ENCODE measurements at regions not wholly inside any gene's neighbourhood (a gene's known extent, or its start where the extent isn't known, plus 50 kb on each side); places are given as distances from the start of the nearest gene placed in this dataset.

GRCh38 chr6:43983191-43983590, 144.1 kb downstream of the MRPL14 start:
- Histone ChIP-seq H3K9me2 (replicated peaks; ENCODE audit: insufficient read depth, low read length) (no peaks in the 10 kb centered on the region), H3K36me3 (ENCODE audit: low read length) (no peaks in the 10 kb centered on the region), H3K27ac (ENCODE audit: low read depth, low read length) (no peak overlapping the region), H4K20me1 (ENCODE audit: low read depth, low read length) (no peaks in the 10 kb centered on the region), H3K79me2 (ENCODE audit: insufficient read depth, low read length) (no peaks in the 10 kb centered on the region), H3K9ac (ENCODE audit: low read length) (no peak overlapping the region), H2AFZ (ENCODE audit: low read depth, low read length, severe bottlenecking) (no peak overlapping the region), H3K4me2 (ENCODE audit: low read depth, low read length, poor library complexity, severe bottlenecking) (no peak overlapping the region), H3K27me3 (ENCODE audit: low read length) (no peaks in the 10 kb centered on the region), H3F3A (ENCODE audit: insufficient read depth) (no peaks in the 10 kb centered on the region), H3K9me3 (ENCODE audit: insufficient read depth, low read length) (no peaks in the 10 kb centered on the region), H3K4me3 (ENCODE audit: insufficient read depth, low read length, poor library complexity, severe bottlenecking) (no peak overlapping the region)
- TF ChIP-seq CTCF (IDR thresholded peaks at IDR 0.05; ENCODE audit: insufficient read depth, low read length, poor library complexity, severe bottlenecking) (no peak), EZH2phosphoT487 (conservative IDR thresholded peaks at IDR 0.05; ENCODE audit: low read length) (no peak)

DNA sequence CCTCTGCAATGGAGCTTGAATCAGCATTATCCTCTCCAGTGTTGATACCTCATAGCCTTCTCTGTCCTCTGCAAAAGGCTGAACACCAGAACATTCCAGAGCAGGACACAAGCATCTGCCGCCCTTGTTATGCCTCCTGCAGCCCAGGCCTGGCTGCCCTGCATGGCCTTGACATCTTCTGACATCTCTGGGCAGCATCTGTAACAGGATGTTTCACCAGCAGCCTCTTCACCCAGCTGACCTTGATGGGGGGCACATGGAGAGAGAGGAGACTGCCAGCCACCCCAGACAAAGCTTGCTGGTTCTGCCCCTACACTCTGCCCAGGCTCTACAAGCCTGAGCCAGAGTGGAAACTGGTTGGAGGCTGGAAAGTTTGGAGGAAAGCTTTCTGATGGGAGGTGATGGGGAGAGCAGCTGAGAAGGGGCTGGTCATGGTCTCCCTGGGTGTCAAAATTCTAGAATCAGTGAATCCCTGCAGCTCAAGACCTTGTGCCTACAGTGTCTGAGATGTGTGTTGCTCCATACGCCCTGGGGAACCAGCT, 145.1 kb downstream of the MRPL14 start:
- TF ChIP-seq CTCF (IDR thresholded peaks at IDR 0.05; ENCODE audit: insufficient read depth, low read length, poor library complexity, severe bottlenecking) (no peak), EZH2phosphoT487 (conservative IDR thresholded peaks at IDR 0.05; ENCODE audit: low read length) (no peak)
- H3F3A ChIP-seq (ENCODE audit: insufficient read depth): no peaks in the 10 kb centered on the region
- H2AFZ ChIP-seq (ENCODE audit: low read depth, low read length, severe bottlenecking): no peak overlapping the region
- H3K79me2 ChIP-seq (ENCODE audit: insufficient read depth, low read length): no peaks in the 10 kb centered on the region
- H4K20me1 ChIP-seq (ENCODE audit: low read depth, low read length): no peaks in the 10 kb centered on the region
- no peak overlapping the region for H3K9ac ChIP-seq (ENCODE audit: low read length)
- H3K36me3 ChIP-seq (ENCODE audit: low read length): no peaks in the 10 kb centered on the region
- no peaks in the 10 kb centered on the region for H3K27me3 ChIP-seq (ENCODE audit: low read length)
- no peak overlapping the region for H3K4me2 ChIP-seq (ENCODE audit: low read depth, low read length, poor library complexity, severe bottlenecking)
- H3K4me3 ChIP-seq (ENCODE audit: insufficient read depth, low read length, poor library complexity, severe bottlenecking): no peak overlapping the region
- H3K27ac ChIP-seq (ENCODE audit: low read depth, low read length): no peak overlapping the region
- H3K9me3 ChIP-seq (ENCODE audit: insufficient read depth, low read length): no peaks in the 10 kb centered on the region
- no peaks in the 10 kb centered on the region for H3K9me2 ChIP-seq (replicated peaks; ENCODE audit: insufficient read depth, low read length)

DNA sequence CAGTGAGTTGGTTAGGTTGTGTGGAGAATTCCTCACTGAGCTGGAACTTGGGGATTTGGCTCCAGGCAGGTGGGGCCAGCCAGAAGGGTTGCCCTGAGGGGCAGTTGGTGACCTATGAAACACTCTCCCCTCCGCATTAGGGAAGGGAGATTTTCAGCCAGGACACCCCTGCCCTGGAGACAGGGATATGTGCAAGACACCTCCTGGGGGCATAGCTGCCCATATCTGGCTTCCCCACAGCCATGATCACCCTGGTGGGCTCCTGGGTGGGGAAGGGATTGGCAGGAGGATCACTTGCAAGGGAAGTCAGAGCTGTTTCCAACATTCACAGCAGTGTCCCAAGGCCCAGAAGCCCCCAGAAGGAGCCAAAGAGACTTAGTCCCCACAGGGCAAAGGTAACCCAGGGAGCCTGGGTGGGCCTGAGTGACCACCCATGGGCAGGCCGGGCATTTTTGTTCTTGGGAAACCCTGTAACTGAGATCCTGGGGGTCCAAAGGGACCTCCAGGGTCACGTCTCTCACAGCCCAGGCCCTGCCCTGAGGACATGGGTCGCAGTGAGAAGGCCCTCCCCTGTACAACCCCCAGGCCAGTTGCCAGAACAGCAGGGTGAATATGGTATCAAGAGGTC, 145.8 kb downstream of the MRPL14 start:
- Histone ChIP-seq H3K27me3 (ENCODE audit: low read length) (no peaks in the 10 kb centered on the region), H3K9ac (ENCODE audit: low read length) (no peak overlapping the region), H3K9me2 (replicated peaks; ENCODE audit: insufficient read depth, low read length) (no peaks in the 10 kb centered on the region), H3K4me3 (ENCODE audit: insufficient read depth, low read length, poor library complexity, severe bottlenecking) (no peak overlapping the region), H3K9me3 (ENCODE audit: insufficient read depth, low read length) (no peaks in the 10 kb centered on the region), H3K27ac (ENCODE audit: low read depth, low read length) (no peak overlapping the region), H3K79me2 (ENCODE audit: insufficient read depth, low read length) (no peaks in the 10 kb centered on the region), H3F3A (ENCODE audit: insufficient read depth) (no peaks in the 10 kb centered on the region), H3K4me2 (ENCODE audit: low read depth, low read length, poor library complexity, severe bottlenecking) (no peak overlapping the region), H4K20me1 (ENCODE audit: low read depth, low read length) (no peaks in the 10 kb centered on the region), H3K36me3 (ENCODE audit: low read length) (no peaks in the 10 kb centered on the region), H2AFZ (ENCODE audit: low read depth, low read length, severe bottlenecking) (no peak overlapping the region)
- TF ChIP-seq CTCF (IDR thresholded peaks at IDR 0.05; ENCODE audit: insufficient read depth, low read length, poor library complexity, severe bottlenecking): no peak
- no peak for TF ChIP-seq EZH2phosphoT487 (conservative IDR thresholded peaks at IDR 0.05; ENCODE audit: low read length)

Measured in SU-DHL-6 (cell line).